ENCODE measurements at regions not wholly inside any gene's neighbourhood (a gene's known extent, or its start where the extent isn't known, plus 50 kb on each side); places are given as distances from the start of the nearest gene placed in this dataset.
A peak's percentile ranks its signal among the peaks of the same experiment; 100 is the strongest.

GRCh38 chr12:124201248-124201647 lies 93.6 kb upstream of the RFLNA start:
- DNase-seq (ENCODE audit: low read depth, low spot score): no peak
- Histone ChIP-seq H3K9ac (ENCODE audit: insufficient read length) (no peak overlapping the region), H3K9me3 (ENCODE audit: low read depth, low read length) (no peaks in the 10 kb centered on the region), H3K4me3 (no peak overlapping the region), H3K27ac (no peak overlapping the region), H3K36me3 (ENCODE audit: insufficient read depth, low read length) (no peaks in the 10 kb centered on the region)
- TF ChIP-seq POLR2AphosphoS5 (IDR thresholded peaks at IDR 0.05; ENCODE audit: borderline replicate concordance, low read depth, low read length): no peak
- no peak for TF ChIP-seq FOXP2 (optimal IDR thresholded peaks at IDR 0.05; ENCODE audit: control extremely low read depth, extremely low read length, insufficient read depth)
- TF ChIP-seq EZH2 (IDR thresholded peaks at IDR 0.05): no peak

- TF ChIP-seq FOXP2 (optimal IDR thresholded peaks at IDR 0.05; ENCODE audit: control extremely low read depth, extremely low read length, insufficient read depth): no peak
- no peak overlapping the region for H3K4me3 ChIP-seq
- no peak overlapping the region for H3K27ac ChIP-seq
- no peaks in the 10 kb centered on the region for H3K9me3 ChIP-seq (ENCODE audit: low read depth, low read length)
- H3K9ac ChIP-seq (ENCODE audit: insufficient read length): no peak overlapping the region
- no peaks in the 10 kb centered on the region for H3K36me3 ChIP-seq (ENCODE audit: insufficient read depth, low read length)
- DNase-seq (ENCODE audit: low read depth, low spot score): no peak
Measured at GRCh38 chr12:124203176-124203575, 91.7 kb upstream of the RFLNA start.

- no peak overlapping the region for H3K9ac ChIP-seq (ENCODE audit: insufficient read length)
- no peak overlapping the region for H3K27ac ChIP-seq
- no peak for TF ChIP-seq EZH2 (IDR thresholded peaks at IDR 0.05)
- TF ChIP-seq FOXP2 (optimal IDR thresholded peaks at IDR 0.05; ENCODE audit: control extremely low read depth, extremely low read length, insufficient read depth): no peak
- TF ChIP-seq POLR2AphosphoS5 (IDR thresholded peaks at IDR 0.05; ENCODE audit: borderline replicate concordance, low read depth, low read length): no peak
Measured at GRCh38 chr12:124205405-124205804, 89.5 kb upstream of the RFLNA start.

GRCh38 chr12:124207049-124207448 lies 87.8 kb upstream of the RFLNA start:
- no peak for DNase-seq (ENCODE audit: low read depth, low spot score)
- no peaks in the 10 kb centered on the region for H3K9me3 ChIP-seq (ENCODE audit: low read depth, low read length)
- TF ChIP-seq FOXP2 (optimal IDR thresholded peaks at IDR 0.05; ENCODE audit: control extremely low read depth, extremely low read length, insufficient read depth) (no peak), EZH2 (IDR thresholded peaks at IDR 0.05) (no peak), POLR2AphosphoS5 (IDR thresholded peaks at IDR 0.05; ENCODE audit: borderline replicate concordance, low read depth, low read length) (no peak)
- no peak overlapping the region for H3K9ac ChIP-seq (ENCODE audit: insufficient read length)
- H3K27ac ChIP-seq: no peak overlapping the region
- no peaks in the 10 kb centered on the region for H3K36me3 ChIP-seq (ENCODE audit: insufficient read depth, low read length)
- no peak overlapping the region for H3K4me3 ChIP-seq

More at GRCh38 chr12:124205405-124205804, 89.5 kb upstream of the RFLNA start:
- H3K4me3 ChIP-seq: no peak overlapping the region
- no peaks in the 10 kb centered on the region for H3K36me3 ChIP-seq (ENCODE audit: insufficient read depth, low read length)
- H3K9me3 ChIP-seq (ENCODE audit: low read depth, low read length): no peaks in the 10 kb centered on the region
- no peak for DNase-seq (ENCODE audit: low read depth, low spot score)

- Histone ChIP-seq H3K9ac (ENCODE audit: insufficient read length) (no peak overlapping the region), H3K9me3 (ENCODE audit: low read depth, low read length) (no peaks in the 10 kb centered on the region), H3K36me3 (ENCODE audit: insufficient read depth, low read length) (no peaks in the 10 kb centered on the region), H3K4me3 (no peak overlapping the region), H3K27ac (no peak overlapping the region)
- no peak for DNase-seq (ENCODE audit: low read depth, low spot score)
- TF ChIP-seq EZH2 (IDR thresholded peaks at IDR 0.05) (no peak), POLR2AphosphoS5 (IDR thresholded peaks at IDR 0.05; ENCODE audit: borderline replicate concordance, low read depth, low read length) (no peak), FOXP2 (optimal IDR thresholded peaks at IDR 0.05; ENCODE audit: control extremely low read depth, extremely low read length, insufficient read depth) (no peak)
Measured at GRCh38 chr12:124207617-124208016, 87.3 kb upstream of the RFLNA start.

GRCh38 chr12:124208489-124208888 lies 86.4 kb upstream of the RFLNA start:
- Histone ChIP-seq H3K9ac (ENCODE audit: insufficient read length) (no peak overlapping the region), H3K27ac (no peak overlapping the region), H3K4me3 (no peak overlapping the region), H3K9me3 (ENCODE audit: low read depth, low read length) (no peaks in the 10 kb centered on the region), H3K36me3 (ENCODE audit: insufficient read depth, low read length) (no peaks in the 10 kb centered on the region)
- TF ChIP-seq POLR2AphosphoS5 (IDR thresholded peaks at IDR 0.05; ENCODE audit: borderline replicate concordance, low read depth, low read length) (peak; percentile 37; the same call in 1 of the 2 replicates), EZH2 (IDR thresholded peaks at IDR 0.05) (no peak)
- peak; percentile 22 for DNase-seq (ENCODE audit: low read depth, low spot score)

GRCh38 chr12:124210991-124211577 lies 83.8 kb upstream of the RFLNA start:
- TF ChIP-seq EZH2 (IDR thresholded peaks at IDR 0.05) (no peak), POLR2AphosphoS5 (IDR thresholded peaks at IDR 0.05; ENCODE audit: borderline replicate concordance, low read depth, low read length) (no peak), FOXP2 (optimal IDR thresholded peaks at IDR 0.05; ENCODE audit: control extremely low read depth, extremely low read length, insufficient read depth) (no peak)
- DNase-seq (ENCODE audit: low read depth, low spot score): no peak
- no peak overlapping the region for H3K9ac ChIP-seq (ENCODE audit: insufficient read length)
- no peaks in the 10 kb centered on the region for H3K9me3 ChIP-seq (ENCODE audit: low read depth, low read length)
- no peaks in the 10 kb centered on the region for H3K36me3 ChIP-seq (ENCODE audit: insufficient read depth, low read length)
- no peak overlapping the region for H3K27ac ChIP-seq
- no peak overlapping the region for H3K4me3 ChIP-seq

- no peak overlapping the region for H3K9ac ChIP-seq (ENCODE audit: insufficient read length)
- H3K36me3 ChIP-seq (ENCODE audit: insufficient read depth, low read length): no peaks in the 10 kb centered on the region
- no peak for DNase-seq (ENCODE audit: low read depth, low spot score)
- H3K4me3 ChIP-seq: no peak overlapping the region
- no peak overlapping the region for H3K27ac ChIP-seq
- H3K9me3 ChIP-seq (ENCODE audit: low read depth, low read length): no peaks in the 10 kb centered on the region
- no peak for TF ChIP-seq EZH2 (IDR thresholded peaks at IDR 0.05)
- TF ChIP-seq POLR2AphosphoS5 (IDR thresholded peaks at IDR 0.05; ENCODE audit: borderline replicate concordance, low read depth, low read length): no peak
- TF ChIP-seq FOXP2 (optimal IDR thresholded peaks at IDR 0.05; ENCODE audit: control extremely low read depth, extremely low read length, insufficient read depth): no peak
Measured at GRCh38 chr12:124211753-124212152, 83.1 kb upstream of the RFLNA start.

- DNase-seq (ENCODE audit: low read depth, low spot score): no peak
- Histone ChIP-seq H3K36me3 (ENCODE audit: insufficient read depth, low read length) (no peaks in the 10 kb centered on the region), H3K9ac (ENCODE audit: insufficient read length) (no peak overlapping the region), H3K4me3 (no peak overlapping the region), H3K9me3 (ENCODE audit: low read depth, low read length) (no peaks in the 10 kb centered on the region), H3K27ac (no peak overlapping the region)
- TF ChIP-seq POLR2AphosphoS5 (IDR thresholded peaks at IDR 0.05; ENCODE audit: borderline replicate concordance, low read depth, low read length) (no peak), FOXP2 (optimal IDR thresholded peaks at IDR 0.05; ENCODE audit: control extremely low read depth, extremely low read length, insufficient read depth) (no peak), EZH2 (IDR thresholded peaks at IDR 0.05) (no peak)
Measured at GRCh38 chr12:124213666-124214347, 81.1 kb upstream of the RFLNA start.
